SK-N-SH treated with all-trans-retinoic acid at 6 μM for 48 hours (cell line): ENCODE measurements at regions not wholly inside any gene's neighbourhood (a gene's known extent, or its start where the extent isn't known, plus 50 kb on each side); places are given as distances from the start of the nearest gene placed in this dataset.

Experiments used
- ARNTL ChIP-seq: fragments of 450-650 bp; formaldehyde crosslinking; IDR thresholded peaks from 2 replicates; pipeline ENCODE4 v1.5.0; 2020; ENCODE audit warnings: low read depth, mild to moderate bottlenecking, moderate library complexity, borderline replicate concordance
- ISL1 ChIP-seq: fragments of 250-450 bp; sonication (Bioruptor Pico); IDR thresholded peaks from 2 replicates; pipeline ENCODE4 v2.1.2; 2022; ENCODE audit warnings: mild to moderate bottlenecking, moderate library complexity
- RARB ChIP-seq: fragments of 250-450 bp; sonication (Bioruptor Pico); IDR thresholded peaks from 2 replicates; pipeline ENCODE4 v1.8.0; 2021; ENCODE audit warnings: mild to moderate bottlenecking, moderate library complexity
- TOX ChIP-seq: fragments of 250-450 bp; sonication (Bioruptor Pico); IDR thresholded peaks from 2 replicates; pipeline ENCODE4 v1.8.0; 2021; ENCODE audit warnings: mild to moderate bottlenecking, moderate library complexity, borderline replicate concordance
- ZNF70 ChIP-seq: fragments of 450-650 bp; formaldehyde crosslinking; IDR thresholded peaks from 2 replicates; pipeline ENCODE4 v1.5.0; 2020; ENCODE audit warnings: mild to moderate bottlenecking, moderate library complexity
- TF ChIP-seq, protein P1 (sequence below): fragments of 250-450 bp; sonication (Bioruptor Pico); IDR thresholded peaks from 2 replicates; pipeline ENCODE4 v1.8.0; 2020; ENCODE audit warnings: mild to moderate bottlenecking, moderate library complexity, borderline replicate concordance

DNA sequence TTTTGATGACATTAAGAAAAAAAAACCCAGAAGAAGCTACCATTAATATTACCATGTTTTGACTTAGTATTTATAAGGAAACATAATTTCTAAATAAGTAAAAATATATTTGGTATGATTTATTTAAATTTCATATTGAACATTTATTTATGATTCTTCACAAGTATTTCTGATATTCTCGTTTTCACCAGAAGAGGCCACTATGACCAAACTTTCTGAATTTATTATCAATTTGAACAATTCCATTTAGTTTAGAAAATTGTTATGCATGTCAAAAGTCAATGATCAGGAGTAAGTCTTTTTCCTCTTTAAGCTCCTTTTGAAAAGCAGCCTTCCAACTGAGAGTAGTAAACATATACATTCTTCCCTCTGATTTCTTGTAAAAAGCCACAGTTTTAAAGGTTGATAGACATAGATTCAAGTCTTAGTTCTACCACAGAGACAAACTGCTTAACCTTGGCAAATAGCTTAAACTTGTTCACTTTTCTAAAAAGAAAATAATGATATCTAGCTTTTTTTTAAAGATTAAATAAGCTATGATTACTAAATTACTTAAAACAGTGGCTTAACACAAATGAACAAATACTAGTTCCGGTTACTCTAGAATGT, 329.9 kb downstream of the TRIB2 start:
- TF ChIP-seq TOX (CRISPR knock-in tag) (no peak), ZNF70 (CRISPR knock-in tag) (no peak), RARB (CRISPR knock-in tag) (no peak), ARNTL (CRISPR knock-in tag) (no peak), ISL1 (CRISPR knock-in tag) (no peak)
- TF ChIP-seq, protein P1, sequence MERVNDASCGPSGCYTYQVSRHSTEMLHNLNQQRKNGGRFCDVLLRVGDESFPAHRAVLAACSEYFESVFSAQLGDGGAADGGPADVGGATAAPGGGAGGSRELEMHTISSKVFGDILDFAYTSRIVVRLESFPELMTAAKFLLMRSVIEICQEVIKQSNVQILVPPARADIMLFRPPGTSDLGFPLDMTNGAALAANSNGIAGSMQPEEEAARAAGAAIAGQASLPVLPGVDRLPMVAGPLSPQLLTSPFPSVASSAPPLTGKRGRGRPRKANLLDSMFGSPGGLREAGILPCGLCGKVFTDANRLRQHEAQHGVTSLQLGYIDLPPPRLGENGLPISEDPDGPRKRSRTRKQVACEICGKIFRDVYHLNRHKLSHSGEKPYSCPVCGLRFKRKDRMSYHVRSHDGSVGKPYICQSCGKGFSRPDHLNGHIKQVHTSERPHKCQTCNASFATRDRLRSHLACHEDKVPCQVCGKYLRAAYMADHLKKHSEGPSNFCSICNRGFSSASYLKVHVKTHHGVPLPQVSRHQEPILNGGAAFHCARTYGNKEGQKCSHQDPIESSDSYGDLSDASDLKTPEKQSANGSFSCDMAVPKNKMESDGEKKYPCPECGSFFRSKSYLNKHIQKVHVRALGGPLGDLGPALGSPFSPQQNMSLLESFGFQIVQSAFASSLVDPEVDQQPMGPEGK (CRISPR knock-in tag), result no peak
